IMR-90 (cell line): ENCODE measurements at regions not wholly inside any gene's neighbourhood (a gene's known extent, or its start where the extent isn't known, plus 50 kb on each side); places are given as distances from the start of the nearest gene placed in this dataset.

Source experiments
- ATAC-seq: fragments of 200-7000 bp; cut with Tn5 transposase; 2 replicates; pipeline ENCODE4 v1.9.1; 2020; ENCODE audit warnings: low read depth, mild to moderate bottlenecking, moderate library complexity
- BruUV-seq: library from RNA; stranded (reverse); fragments of 400-500 nt; replicated peaks from 2 replicates; lab custom pipeline; 2021; lab: Mats Ljungman, UMichigan
- CTCF ChIA-PET: fragments of 300-600 bp; formaldehyde crosslinking; extraction: SDS; loops from one replicate; lab custom pipeline; 2021; ENCODE audit warnings: antibody characterized with exemption; lab: Yijun Ruan, JAX
- POLR2A ChIA-PET: fragments of 300-600 bp; sonication (Branson Sonifier 250); formaldehyde crosslinking; loops from one replicate; lab custom pipeline; 2022; ENCODE audit warnings: antibody characterized with exemption; ENCODE audit not compliant: unreplicated experiment; lab: Charles Lee
- DNase-seq: peaks from one replicate; pipeline ENCODE4 v3.0.0; 2013
- H2AFZ ChIP-seq: replicated peaks from 2 replicates; pipeline ENCODE3; 2013; ENCODE audit warnings: low read length, mild to moderate bottlenecking; ENCODE audit not compliant: poor library complexity
- H2AK5ac ChIP-seq: 2 replicates; pipeline ENCODE4 v1.6.1; 2013; ENCODE audit warnings: low read depth, low read length, inconsistent platforms
- H2AK9ac ChIP-seq: replicated peaks from 2 replicates; pipeline ENCODE3; 2013; ENCODE audit warnings: mild to moderate bottlenecking, low read depth, low read length, moderate library complexity; ENCODE audit not compliant: poor library complexity
- H2BK120ac ChIP-seq: 2 replicates; pipeline ENCODE4 v1.6.1; 2013; ENCODE audit warnings: low read depth, low read length, inconsistent platforms
- H2BK15ac ChIP-seq: 3 replicates; pipeline ENCODE4 v1.6.1; 2013; ENCODE audit warnings: low read depth, low read length, inconsistent platforms
- H2BK20ac ChIP-seq: 2 replicates; pipeline ENCODE4 v1.6.1; 2013; ENCODE audit warnings: low read depth, mild to moderate bottlenecking, inconsistent platforms, low read length, moderate library complexity
- H2BK5ac ChIP-seq: 2 replicates; pipeline ENCODE4 v1.6.1; 2013; ENCODE audit warnings: mild to moderate bottlenecking, low read depth, low read length, inconsistent platforms; ENCODE audit not compliant: poor library complexity, severe bottlenecking
- H3K14ac ChIP-seq: replicated peaks from 2 replicates; pipeline ENCODE4 v1.6.1; 2013; ENCODE audit warnings: low read depth, low read length, inconsistent platforms
- H3K18ac ChIP-seq: 2 replicates; pipeline ENCODE4 v1.6.1; 2013; ENCODE audit warnings: low read depth, low read length, control low read depth
- H3K23ac ChIP-seq: 2 replicates; pipeline ENCODE4 v1.6.1; 2013; ENCODE audit warnings: low read depth, low read length, inconsistent platforms
- H3K27ac ChIP-seq: 2 replicates; pipeline ENCODE4 v1.5.1; 2013; ENCODE audit warnings: mild to moderate bottlenecking, control low read depth, low read length; ENCODE audit not compliant: insufficient read depth
- H3K27me3 ChIP-seq: 2 replicates; pipeline ENCODE4 v1.6.1; 2013; ENCODE audit warnings: low read length; ENCODE audit not compliant: control insufficient read depth, insufficient read depth
- H3K36me3 ChIP-seq: 2 replicates; pipeline ENCODE4 v1.6.1; 2013; ENCODE audit warnings: low read length, mixed read lengths; ENCODE audit not compliant: control insufficient read depth, insufficient read depth
- H3K4ac ChIP-seq: 2 replicates; pipeline ENCODE4 v1.6.1; 2013; ENCODE audit warnings: low read depth, low read length, inconsistent platforms
- H3K4me1 ChIP-seq: 2 replicates; pipeline ENCODE4 v1.6.1; 2013; ENCODE audit warnings: low read length, mixed read lengths; ENCODE audit not compliant: control insufficient read depth, insufficient read depth
- H3K4me2 ChIP-seq: 2 replicates; pipeline ENCODE4 v1.6.1; 2013; ENCODE audit warnings: low read depth, mild to moderate bottlenecking, control low read depth, low read length, moderate library complexity
- H3K4me3 ChIP-seq: 2 replicates; pipeline ENCODE4 v1.5.1; 2013; ENCODE audit warnings: low read depth, mild to moderate bottlenecking, control low read depth, low read length, moderate library complexity; ENCODE audit not compliant: insufficient read depth
- H3K56ac ChIP-seq: 2 replicates; pipeline ENCODE4 v1.6.1; 2013; ENCODE audit warnings: low read length, inconsistent platforms; ENCODE audit not compliant: insufficient read depth; ENCODE audit errors: extremely low read depth
- H3K79me1 ChIP-seq, 2 experiments: 2 replicates each; pipeline ENCODE4 v1.6.1; 2013; ENCODE audit warnings: low read length in 2 of 2, inconsistent platforms in 1 of 2, low read depth in 1 of 2
- H3K9ac ChIP-seq: 2 replicates; pipeline ENCODE4 v1.6.1; 2013; ENCODE audit warnings: low read depth, low read length, control low read depth
- H3K9me1 ChIP-seq: 2 replicates; pipeline ENCODE4 v1.6.1; 2013; ENCODE audit warnings: low read length, inconsistent platforms; ENCODE audit not compliant: insufficient read depth
- H3K9me3 ChIP-seq: 2 replicates; pipeline ENCODE4 v1.6.1; 2013; ENCODE audit warnings: low read length; ENCODE audit not compliant: control insufficient read depth, insufficient read depth
- H4K20me1 ChIP-seq: 2 replicates; pipeline ENCODE4 v1.6.1; 2013; ENCODE audit warnings: low read length, inconsistent platforms; ENCODE audit not compliant: insufficient read depth
- H4K5ac ChIP-seq: 2 replicates; pipeline ENCODE4 v1.6.1; 2013; ENCODE audit warnings: mild to moderate bottlenecking, low read depth, low read length, control low read depth
- H4K8ac ChIP-seq, 2 experiments: 2 replicates each; pipeline ENCODE4 v1.6.1; 2013; ENCODE audit warnings: low read depth in 2 of 2, low read length in 2 of 2, control low read depth in 1 of 2, inconsistent platforms in 1 of 2
- H4K91ac ChIP-seq: 2 replicates; pipeline ENCODE4 v1.6.1; 2013; ENCODE audit warnings: low read depth, low read length, inconsistent platforms; ENCODE audit not compliant: insufficient read depth
- MXI1 ChIP-seq: IDR thresholded peaks from 2 replicates; pipeline ENCODE4 v1.6.1; 2012; ENCODE audit warnings: low read depth, mild to moderate bottlenecking, low read length, moderate library complexity, borderline replicate concordance
- WGBS, 2 experiments: methylation state at CpG; one replicate each; pipeline versions ENCODE4 v1.1.5 to v1.1.7; 2013; ENCODE audit warnings: missing lambda C conversion rate in 2 of 2; ENCODE audit not compliant: insufficient read length in 1 of 2; ENCODE audit errors: extremely low coverage in 2 of 2; 5-methylcytosine and 5-hydroxymethylcytosine counted together
- dilution Hi-C: fragments of 300-500 bp; cut with HindIII; formaldehyde crosslinking; loops from one replicate; pipeline ENCODE4 v1.14.3; 2018; ENCODE audit warnings: low sequenced_read_pairs; ENCODE audit not compliant: unreplicated experiment
- in situ Hi-C: fragments of 300-500 bp; cut with MboI; formaldehyde crosslinking; loops from 3 replicates; pipeline ENCODE4 v1.14.3; 2019; ENCODE audit warnings: low sequenced_read_pairs, inconsistent platforms, mixed read lengths
- intact Hi-C: fragments of 100-400 bp; cut with micrococcal nuclease; formaldehyde crosslinking; loops from 2 replicates; pipeline ENCODE4 v1.10.0; 2022
- TF ChIP-seq, protein P1 (sequence below): conservative IDR thresholded peaks from 2 replicates; pipeline ENCODE4 v1.5.1; 2012; ENCODE audit warnings: mild to moderate bottlenecking, low read depth, low read length, improper control_type of control experiment

DNA sequence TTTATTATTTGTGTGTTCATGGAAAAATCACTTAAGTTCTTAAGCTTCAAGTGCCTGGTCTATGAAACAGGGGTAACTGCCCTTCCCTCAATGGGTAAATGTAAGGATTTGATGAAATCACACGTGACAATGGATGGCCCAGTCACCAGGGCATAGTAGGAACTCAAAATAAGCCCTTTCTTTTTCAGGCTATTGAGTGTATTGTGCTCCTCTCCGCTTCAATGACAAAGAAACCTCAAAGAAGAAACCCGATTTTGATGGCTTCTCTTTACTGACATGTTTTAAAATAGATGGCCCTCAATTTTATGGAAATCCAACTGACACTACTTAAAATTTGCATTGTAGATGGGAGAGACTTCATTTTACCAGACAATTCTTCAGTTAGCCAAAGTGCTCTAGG is 543.5 kb downstream of the OMA1 start:
- H3K27me3 ChIP-seq, result no peaks in the 10 kb centered on the region
- no peak overlapping the region for H3K4me3 ChIP-seq
- H3K36me3 ChIP-seq, result no peaks in the 10 kb centered on the region
- DNase-seq (no peak), ATAC-seq (no peak)
- no peak overlapping the region for H2BK120ac ChIP-seq
- POLR2A ChIA-PET, result no interaction called here
- H4K5ac ChIP-seq, result no peak overlapping the region
- in situ Hi-C loops, result no loop called here
- CTCF ChIA-PET, result no interaction called here
- no TSS peak for BruUV-seq
- intact Hi-C loops, result no loop called here
- H4K8ac ChIP-seq, result no peak overlapping the region
- H3K9ac ChIP-seq, result no peak overlapping the region
- no peak overlapping the region for H3K4me2 ChIP-seq
- no peak overlapping the region for H2BK15ac ChIP-seq
- H2AK5ac ChIP-seq, result no peak overlapping the region
- TF ChIP-seq MXI1, result no peak
- TF ChIP-seq, protein P1, sequence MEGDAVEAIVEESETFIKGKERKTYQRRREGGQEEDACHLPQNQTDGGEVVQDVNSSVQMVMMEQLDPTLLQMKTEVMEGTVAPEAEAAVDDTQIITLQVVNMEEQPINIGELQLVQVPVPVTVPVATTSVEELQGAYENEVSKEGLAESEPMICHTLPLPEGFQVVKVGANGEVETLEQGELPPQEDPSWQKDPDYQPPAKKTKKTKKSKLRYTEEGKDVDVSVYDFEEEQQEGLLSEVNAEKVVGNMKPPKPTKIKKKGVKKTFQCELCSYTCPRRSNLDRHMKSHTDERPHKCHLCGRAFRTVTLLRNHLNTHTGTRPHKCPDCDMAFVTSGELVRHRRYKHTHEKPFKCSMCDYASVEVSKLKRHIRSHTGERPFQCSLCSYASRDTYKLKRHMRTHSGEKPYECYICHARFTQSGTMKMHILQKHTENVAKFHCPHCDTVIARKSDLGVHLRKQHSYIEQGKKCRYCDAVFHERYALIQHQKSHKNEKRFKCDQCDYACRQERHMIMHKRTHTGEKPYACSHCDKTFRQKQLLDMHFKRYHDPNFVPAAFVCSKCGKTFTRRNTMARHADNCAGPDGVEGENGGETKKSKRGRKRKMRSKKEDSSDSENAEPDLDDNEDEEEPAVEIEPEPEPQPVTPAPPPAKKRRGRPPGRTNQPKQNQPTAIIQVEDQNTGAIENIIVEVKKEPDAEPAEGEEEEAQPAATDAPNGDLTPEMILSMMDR, result no peak
- no peaks in the 10 kb centered on the region for H3K9me1 ChIP-seq
- H2BK20ac ChIP-seq, result no peak overlapping the region
- H3K56ac ChIP-seq, result no peak overlapping the region
- no peak overlapping the region for H2AK9ac ChIP-seq
- H3K4me1 ChIP-seq, result no peaks in the 10 kb centered on the region
- dilution Hi-C loops, result no loop called here
- no peak overlapping the region for H3K23ac ChIP-seq
- no peak overlapping the region for H3K14ac ChIP-seq
- H4K20me1 ChIP-seq, result no peaks in the 10 kb centered on the region
- no peaks in the 10 kb centered on the region for H3K79me1 ChIP-seq
- H4K91ac ChIP-seq, result no peak overlapping the region
- H3K18ac ChIP-seq, result no peak overlapping the region
- H3K4ac ChIP-seq, result no peak overlapping the region
- H2AFZ ChIP-seq, result no peak overlapping the region
- no peak overlapping the region for H2BK5ac ChIP-seq
- H3K9me3 ChIP-seq, result no peaks in the 10 kb centered on the region
- H3K27ac ChIP-seq, result no peak overlapping the region
- no CpG with 5 or more reads among the region's 3 CpGs for WGBS, 2 experiments
